A549 (cell line): ENCODE measurements at regions not wholly inside any gene's neighbourhood (a gene's known extent, or its start where the extent isn't known, plus 50 kb on each side); places are given as distances from the start of the nearest gene placed in this dataset.

Experiments
- ATAC-seq, 2 experiments: fragments of 200-7000 bp in 1 of 2; fragments of >200 bp in 1 of 2; cut with Nextera tagmentation in 1 of 2; cut with Tn5 transposase in 1 of 2; 3 replicates each; pipeline versions ENCODE4 v1.8.0 to v1.9.1; 2018 to 2020; ENCODE audit warnings: mild to moderate bottlenecking in 1 of 2, moderate library complexity in 1 of 2
- CTCF ChIA-PET: fragments of 300-600 bp; sonication (Branson Sonifier 250); formaldehyde crosslinking; extraction: SDS; loops from one replicate; lab custom pipeline; 2021; ENCODE audit warnings: antibody characterized with exemption, inconsistent platforms; lab: Yijun Ruan, JAX
- POLR2A ChIA-PET: fragments of 350-600 bp; formaldehyde crosslinking; extraction: SDS; loops from one replicate; lab custom pipeline; 2021; ENCODE audit warnings: antibody characterized with exemption, inconsistent platforms; lab: Yijun Ruan, JAX
- DNase-seq, 2 experiments: peaks; one replicate each; pipeline versions ENCODE4 v3.0.0 to v3.0.0-alpha.2; 2011 to 2016; ENCODE audit warnings: low read depth in 1 of 2, low spot score in 1 of 2
- FAIRE-seq: peaks from 2 replicates; lab custom pipeline; 2011; peaks lifted over from hg19 to GRCh38; lab: Jason Lieb, UNC
- H3K27ac ChIP-seq, 2 experiments: fragments of >200 bp; sonication (Bioruptor Twin); formaldehyde crosslinking; 3 replicates each; pipeline ENCODE4 v1.5.1; 2016 to 2017
- H3K4me1 ChIP-seq: fragments of >200 bp; sonication (Bioruptor Twin); formaldehyde crosslinking; 3 replicates; pipeline ENCODE4 v1.6.1; 2016
- H3K4me2 ChIP-seq: fragments of >200 bp; sonication (Bioruptor Twin); formaldehyde crosslinking; 3 replicates; pipeline ENCODE4 v1.6.1; 2016
- H3K4me3 ChIP-seq: fragments of >200 bp; sonication (Bioruptor Twin); formaldehyde crosslinking; 3 replicates; pipeline ENCODE4 v1.5.1; 2016
- H3K9me3 ChIP-seq: fragments of >200 bp; sonication (Bioruptor Twin); formaldehyde crosslinking; 3 replicates; pipeline ENCODE4 v1.6.1; 2016
- BCL3 ChIP-seq: fragments of >200 bp; sonication (Bioruptor Twin); formaldehyde crosslinking; IDR thresholded peaks from 3 replicates; pipeline ENCODE4 v1.6.1; 2016
- BHLHE40 ChIP-seq: IDR thresholded peaks from 2 replicates; pipeline ENCODE4 v1.6.1; 2012; ENCODE audit warnings: low read depth, low read length, inconsistent platforms
- CBX8 ChIP-seq: fragments of 200-600 bp; sonication (generic); IDR thresholded peaks from 2 replicates; pipeline ENCODE4 v1.6.1; 2016
- CEBPB ChIP-seq, 2 experiments: fragments of >200 bp in 1 of 2; sonication (Bioruptor Twin) in 1 of 2; formaldehyde crosslinking in 1 of 2; IDR thresholded peaks; 2 replicates each; pipeline ENCODE4 v1.6.1; 2012 to 2016
- CHD2 ChIP-seq: fragments of 150-350 bp; IDR thresholded peaks from 2 replicates; pipeline ENCODE4 v1.6.1; 2014; ENCODE audit warnings: low read length; ENCODE audit not compliant: partially characterized antibody
- EHF ChIP-seq: fragments of 250-450 bp; sonication (Bioruptor Pico); IDR thresholded peaks from 2 replicates; pipeline ENCODE4 v1.5.0; 2020; ENCODE audit warnings: mild to moderate bottlenecking
- FOSB ChIP-seq: fragments of 250-450 bp; sonication (Bioruptor Pico); IDR thresholded peaks from 2 replicates; pipeline ENCODE4 v1.5.0; 2020; ENCODE audit warnings: mild to moderate bottlenecking, moderate library complexity
- FOXS1 ChIP-seq: fragments of 250-450 bp; sonication (Bioruptor Pico); IDR thresholded peaks from 2 replicates; pipeline ENCODE4 v1.5.0; 2020; ENCODE audit warnings: mild to moderate bottlenecking, moderate library complexity
- GATA3 ChIP-seq: IDR thresholded peaks from 2 replicates; pipeline ENCODE4 v1.6.1; 2012; ENCODE audit warnings: borderline replicate concordance
- HDAC2 ChIP-seq: fragments of 200-600 bp; sonication (generic); IDR thresholded peaks from 2 replicates; pipeline ENCODE4 v1.6.1; 2016
- HEYL ChIP-seq: fragments of 250-450 bp; sonication (Bioruptor Pico); IDR thresholded peaks from 2 replicates; pipeline ENCODE4 v1.8.0; 2021; ENCODE audit warnings: mild to moderate bottlenecking, moderate library complexity
- HMGXB4 ChIP-seq: fragments of 250-450 bp; sonication (Bioruptor Pico); IDR thresholded peaks from 2 replicates; pipeline ENCODE4 v1.5.0; 2021; ENCODE audit warnings: mild to moderate bottlenecking, moderate library complexity, borderline replicate concordance
- JUN ChIP-seq, 2 experiments: fragments of >200 bp; sonication (Bioruptor Twin); formaldehyde crosslinking; IDR thresholded peaks; 2 replicates in 1 of 2; 3 replicates in 1 of 2; pipeline ENCODE4 v1.6.1; 2016 to 2017
- KDM5A ChIP-seq: fragments of 200-600 bp; sonication (generic); IDR thresholded peaks from 2 replicates; pipeline ENCODE4 v1.6.1; 2016; ENCODE audit warnings: antibody characterized with exemption, mild to moderate bottlenecking
- NFE2L2 ChIP-seq: fragments of 150-350 bp; conservative IDR thresholded peaks from 2 replicates; pipeline ENCODE4 v1.6.1; 2014; ENCODE audit warnings: low read length
- POLR2A ChIP-seq: IDR thresholded peaks from 2 replicates; pipeline ENCODE4 v1.6.1; 2012; ENCODE audit warnings: mild to moderate bottlenecking, low read length
- POLR2AphosphoS2 ChIP-seq: conservative IDR thresholded peaks from 2 replicates; pipeline ENCODE4 v1.6.1; 2012; ENCODE audit warnings: low read length, improper control_type of control experiment, inconsistent platforms
- WGBS: methylation state at CpG from one replicate; pipeline ENCODE4 v1.1.6; 2017; ENCODE audit errors: missing lambda C conversion rate; 5-methylcytosine and 5-hydroxymethylcytosine counted together
- TF ChIP-seq, protein P1 (sequence below): fragments of 200-600 bp; sonication (generic); IDR thresholded peaks from 2 replicates; pipeline ENCODE4 v1.6.1; 2016; ENCODE audit warnings: antibody characterized with exemption, mild to moderate bottlenecking, moderate library complexity

DNA sequence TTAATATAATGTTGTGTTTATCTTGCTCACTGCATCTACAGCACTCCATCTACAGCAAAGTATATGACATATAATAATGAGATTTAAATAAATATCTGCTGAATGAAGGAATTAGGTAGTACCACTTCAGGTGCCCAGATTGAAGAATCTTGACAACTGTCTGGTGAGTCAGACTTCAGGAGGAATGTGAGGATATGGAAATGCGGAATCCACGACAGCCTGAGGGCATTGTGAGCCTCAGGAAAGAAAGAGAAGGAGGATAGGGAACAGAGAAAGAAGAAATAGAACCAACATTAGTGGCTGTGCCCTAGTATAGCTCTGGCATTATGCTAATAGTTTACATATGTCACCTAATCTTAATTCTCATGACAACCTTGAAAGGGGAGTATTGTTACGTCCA is 304.4 kb downstream of the AASDHPPT start:
- H3K4me2 ChIP-seq, result no peak overlapping the region
- ATAC-seq (no peak), FAIRE-seq (no peak), DNase-seq (no peak)
- ChIA-PET CTCF (no interaction called here), POLR2A (no interaction called here)
- no peaks in the 10 kb centered on the region for H3K9me3 ChIP-seq
- H3K27ac ChIP-seq, result no peak overlapping the region
- WGBS, result 53% methylated on average over 3 of the region's 3 CpGs
- no peak overlapping the region for H3K4me3 ChIP-seq
- no peaks in the 10 kb centered on the region for H3K4me1 ChIP-seq
- TF ChIP-seq EHF (CRISPR knock-in tag) (no peak), KDM5A (no peak), HDAC2 (no peak), JUN (IDR thresholded peaks at IDR 0.05) (no peak), POLR2A (no peak), FOXS1 (CRISPR knock-in tag) (no peak), FOSB (CRISPR knock-in tag) (no peak)
- TF ChIP-seq, protein P1, sequence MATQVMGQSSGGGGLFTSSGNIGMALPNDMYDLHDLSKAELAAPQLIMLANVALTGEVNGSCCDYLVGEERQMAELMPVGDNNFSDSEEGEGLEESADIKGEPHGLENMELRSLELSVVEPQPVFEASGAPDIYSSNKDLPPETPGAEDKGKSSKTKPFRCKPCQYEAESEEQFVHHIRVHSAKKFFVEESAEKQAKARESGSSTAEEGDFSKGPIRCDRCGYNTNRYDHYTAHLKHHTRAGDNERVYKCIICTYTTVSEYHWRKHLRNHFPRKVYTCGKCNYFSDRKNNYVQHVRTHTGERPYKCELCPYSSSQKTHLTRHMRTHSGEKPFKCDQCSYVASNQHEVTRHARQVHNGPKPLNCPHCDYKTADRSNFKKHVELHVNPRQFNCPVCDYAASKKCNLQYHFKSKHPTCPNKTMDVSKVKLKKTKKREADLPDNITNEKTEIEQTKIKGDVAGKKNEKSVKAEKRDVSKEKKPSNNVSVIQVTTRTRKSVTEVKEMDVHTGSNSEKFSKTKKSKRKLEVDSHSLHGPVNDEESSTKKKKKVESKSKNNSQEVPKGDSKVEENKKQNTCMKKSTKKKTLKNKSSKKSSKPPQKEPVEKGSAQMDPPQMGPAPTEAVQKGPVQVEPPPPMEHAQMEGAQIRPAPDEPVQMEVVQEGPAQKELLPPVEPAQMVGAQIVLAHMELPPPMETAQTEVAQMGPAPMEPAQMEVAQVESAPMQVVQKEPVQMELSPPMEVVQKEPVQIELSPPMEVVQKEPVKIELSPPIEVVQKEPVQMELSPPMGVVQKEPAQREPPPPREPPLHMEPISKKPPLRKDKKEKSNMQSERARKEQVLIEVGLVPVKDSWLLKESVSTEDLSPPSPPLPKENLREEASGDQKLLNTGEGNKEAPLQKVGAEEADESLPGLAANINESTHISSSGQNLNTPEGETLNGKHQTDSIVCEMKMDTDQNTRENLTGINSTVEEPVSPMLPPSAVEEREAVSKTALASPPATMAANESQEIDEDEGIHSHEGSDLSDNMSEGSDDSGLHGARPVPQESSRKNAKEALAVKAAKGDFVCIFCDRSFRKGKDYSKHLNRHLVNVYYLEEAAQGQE, result no peak

DNA sequence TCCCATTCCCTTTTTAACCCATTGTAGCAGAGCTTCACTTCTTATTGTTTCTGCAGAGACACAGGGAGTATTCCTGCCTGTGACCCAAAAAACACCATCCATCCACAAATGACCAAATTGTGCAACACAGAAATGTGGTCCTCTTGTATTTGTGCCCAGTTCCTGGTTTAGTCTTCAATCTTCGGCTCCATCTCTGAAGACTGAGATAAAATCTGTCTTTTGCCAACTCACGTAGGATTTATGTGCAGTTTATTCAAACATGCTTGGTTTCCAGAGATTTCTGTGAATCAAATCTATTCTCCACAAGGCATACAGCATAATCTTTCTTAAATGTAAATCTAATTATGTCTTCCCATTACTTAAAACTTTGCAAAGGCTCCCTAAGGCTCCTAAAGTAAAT is 307.0 kb downstream of the AASDHPPT start:
- no peak for ATAC-seq
- Histone ChIP-seq H3K9me3 (no peaks in the 10 kb centered on the region), H3K4me2 (no peak overlapping the region), H3K27ac (no peak overlapping the region), H3K4me1 (peaks cover 1% of the 10 kb centered on the region; the same call in 1 of the 3 replicates), H3K4me3 (no peak overlapping the region)
- CTCF ChIA-PET, result no interaction called here
- DNase-seq, result no peak
- POLR2A ChIA-PET, result no interaction called here
- 59% methylated on average over 2 of the region's 2 CpGs for WGBS
- no peak for FAIRE-seq
- no peak for TF ChIP-seq NFE2L2
- no peak for TF ChIP-seq POLR2AphosphoS2
- TF ChIP-seq CEBPB (IDR thresholded peaks at IDR 0.05), result no peak
- TF ChIP-seq HEYL (CRISPR knock-in tag), result no peak
- TF ChIP-seq CBX8, result no peak
- TF ChIP-seq BHLHE40, result no peak
- TF ChIP-seq BCL3, result no peak

GRCh38 chr11:106386519-106386918 is 309.1 kb downstream of the AASDHPPT start:
- ATAC-seq (no peak), DNase-seq (no peak), FAIRE-seq (no peak)
- Histone ChIP-seq H3K4me3 (no peak overlapping the region), H3K9me3 (no peaks in the 10 kb centered on the region), H3K27ac (no peak overlapping the region), H3K4me1 (peaks cover 12% of the 10 kb centered on the region), H3K4me2 (no peak overlapping the region)
- WGBS, result 54% methylated on average over 2 of the region's 2 CpGs
- POLR2A ChIA-PET, result no interaction called here
- CTCF ChIA-PET, result interaction anchor here (0.6 kb wide), 1 partner anchor 112 kb away, joined by 3 read pairs; no protein-coding TSS in a partner anchor
- TF ChIP-seq GATA3, result no peak
- TF ChIP-seq HMGXB4 (CRISPR knock-in tag), result no peak
- TF ChIP-seq CHD2, result no peak
